HG03520 (cell line): ENCODE measurements at regions not wholly inside any gene's neighbourhood (a gene's known extent, or its start where the extent isn't known, plus 50 kb on each side); places are given as distances from the start of the nearest gene placed in this dataset.

Experiments used
- ATAC-seq: cut with Tn5 transposase; IDR thresholded peaks from one replicate; pipeline ENCODE4 v1.9.1; 2021; ENCODE audit warnings: mild to moderate bottlenecking, moderate library complexity; ENCODE audit not compliant: unreplicated experiment

DNA sequence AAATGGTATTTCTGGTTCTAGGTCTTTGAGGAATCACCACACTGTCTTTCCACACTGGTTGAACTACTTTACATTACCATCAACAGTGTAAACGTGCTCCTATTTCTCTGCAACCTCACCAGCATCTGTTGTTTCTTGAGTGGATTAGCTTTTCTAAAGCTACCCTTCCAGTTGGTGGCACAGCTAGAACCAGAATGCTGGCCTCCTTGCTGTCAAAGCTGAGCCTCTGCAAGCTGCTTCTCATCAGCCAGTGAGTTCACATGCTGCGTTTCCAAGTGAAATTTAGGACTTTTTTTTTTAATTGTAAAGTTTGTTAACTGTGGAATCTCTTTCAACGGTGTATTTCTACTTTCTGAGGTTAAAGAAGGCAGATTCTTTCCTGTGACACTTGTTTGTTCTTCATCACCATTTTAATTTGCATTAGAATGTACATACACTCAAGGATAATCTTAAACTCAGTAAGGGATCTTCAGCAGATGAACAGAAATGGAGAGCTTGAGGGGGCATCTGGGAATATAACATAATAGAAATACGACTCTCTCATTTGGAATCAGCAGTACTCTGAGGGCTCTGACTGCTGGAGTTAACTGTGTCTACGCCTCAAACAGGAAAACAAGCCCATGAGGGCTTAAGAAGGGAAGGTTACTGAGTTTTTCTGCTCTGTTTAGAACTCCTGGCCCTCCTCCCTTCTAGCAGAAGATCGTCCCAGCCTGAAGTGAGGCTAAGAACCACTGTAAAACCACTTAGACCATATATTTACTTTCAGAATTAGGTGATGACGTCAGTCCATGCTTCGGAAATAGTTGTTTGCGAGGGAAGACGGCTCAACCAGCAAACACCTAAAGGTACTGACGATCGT, 148.4 kb upstream of the FAM20A start:
- no peak for ATAC-seq

DNA sequence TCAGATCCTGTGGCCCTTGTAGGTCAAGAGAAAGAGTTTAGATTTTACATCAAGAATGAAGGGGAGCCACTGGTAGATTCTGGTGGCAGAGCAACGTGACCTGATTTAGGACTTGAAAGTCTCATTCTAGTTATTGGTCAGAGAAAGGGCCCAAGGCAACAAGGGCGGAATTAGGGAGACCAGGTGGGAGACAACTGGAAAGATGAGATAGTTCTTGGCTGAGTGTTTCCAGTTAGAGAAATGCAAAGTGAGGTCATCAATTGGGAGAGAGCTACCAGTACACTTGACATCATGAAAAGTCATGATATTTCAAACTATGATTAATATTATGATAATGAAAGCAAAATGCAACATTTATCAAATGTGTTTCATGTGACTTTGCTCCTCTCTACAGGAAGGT, 147.2 kb upstream of the FAM20A start:
- ATAC-seq: no peak

DNA sequence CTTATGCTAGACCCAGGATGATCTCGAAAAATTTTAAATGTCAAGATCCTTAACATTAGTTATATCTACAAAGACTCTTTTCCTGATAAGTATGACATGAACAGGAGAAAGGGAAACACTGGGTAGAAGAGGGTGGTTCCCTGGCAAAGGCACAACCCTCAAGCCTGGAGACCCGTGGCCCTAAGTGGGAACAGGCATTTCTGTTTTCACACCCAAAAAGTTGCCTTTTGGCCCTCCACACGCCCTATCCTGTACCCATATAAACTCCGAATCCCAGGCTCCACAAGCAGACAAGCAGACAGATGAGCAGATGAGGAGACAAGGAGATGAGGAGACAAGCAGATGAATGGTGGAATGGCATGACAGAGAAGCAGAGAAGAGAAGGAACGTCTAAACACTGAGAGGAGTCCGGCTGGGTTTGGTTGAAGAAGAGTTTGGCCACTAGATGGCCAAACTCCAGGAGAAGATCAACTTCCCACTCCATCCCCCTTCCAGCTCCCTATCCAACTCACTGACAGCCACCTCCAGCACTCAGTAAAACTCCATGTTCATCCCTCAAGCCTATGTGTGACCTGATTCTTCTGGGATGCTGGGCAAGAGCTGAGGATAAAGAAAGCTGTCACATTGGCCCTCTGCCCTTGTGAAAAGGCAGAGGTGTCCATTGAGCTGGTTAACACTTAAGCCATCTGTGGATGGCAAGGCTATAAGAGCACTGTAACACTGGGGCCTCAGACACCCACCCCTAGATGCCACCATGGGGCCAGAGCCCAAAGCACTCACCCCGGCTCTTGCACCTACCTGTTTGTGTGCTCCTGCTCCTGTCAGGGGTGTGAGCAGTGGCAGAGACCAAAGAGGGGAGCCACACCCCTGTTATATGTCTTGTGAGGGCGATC, 139.6 kb upstream of the FAM20A start:
- no peak for ATAC-seq

DNA sequence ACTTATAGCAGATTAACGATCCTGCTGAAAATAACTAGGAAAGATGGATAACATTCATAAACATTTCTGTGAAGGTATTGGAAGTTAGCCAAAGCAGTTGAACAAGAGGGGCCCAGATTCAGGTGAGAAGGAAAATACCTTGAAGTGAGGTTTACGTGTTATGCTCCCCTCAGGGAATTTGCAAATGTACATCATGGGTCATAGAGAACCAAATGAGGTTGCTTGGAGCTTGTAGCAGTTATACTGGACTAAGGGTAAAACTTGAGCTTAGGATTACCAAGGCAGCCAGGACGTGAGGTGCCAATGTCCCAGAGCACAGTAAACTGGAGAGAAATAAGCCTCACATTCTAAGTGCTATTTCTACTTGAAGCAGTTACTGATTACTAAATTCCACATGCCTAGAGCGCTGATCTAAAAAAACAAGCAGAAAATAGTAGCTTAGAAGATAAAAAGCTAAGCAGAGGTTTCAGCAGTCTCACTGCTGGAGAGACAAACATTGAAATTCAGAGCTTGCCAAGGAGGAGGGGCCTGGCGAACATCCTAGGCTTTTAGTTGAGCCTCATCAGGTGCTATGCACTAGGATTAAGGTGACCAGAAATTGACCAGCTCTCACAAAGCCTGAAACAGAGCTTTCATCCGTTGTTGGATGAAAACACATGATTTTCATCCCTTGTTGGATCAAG, 136.7 kb upstream of the FAM20A start:
- ATAC-seq: no peak

DNA sequence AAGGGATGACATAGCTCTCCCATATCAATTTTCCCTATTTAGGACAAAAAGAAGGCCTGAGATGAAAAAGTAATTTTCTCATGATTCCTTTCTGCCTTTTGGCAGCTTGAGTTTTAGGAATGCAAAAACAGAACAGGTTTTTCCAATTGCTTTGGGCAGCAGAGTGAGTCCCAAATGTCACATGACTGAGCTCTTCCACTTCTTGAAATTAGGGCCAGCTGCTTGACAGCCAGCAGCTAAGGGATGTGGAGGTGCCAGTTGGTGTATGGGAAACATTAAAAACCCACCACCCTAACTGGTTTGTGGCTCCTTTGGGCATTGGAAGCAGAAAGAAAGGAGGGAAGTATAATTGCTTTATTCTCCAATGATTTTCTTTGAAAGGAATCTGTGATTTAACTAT, 133.8 kb upstream of the FAM20A start:
- no peak for ATAC-seq

DNA sequence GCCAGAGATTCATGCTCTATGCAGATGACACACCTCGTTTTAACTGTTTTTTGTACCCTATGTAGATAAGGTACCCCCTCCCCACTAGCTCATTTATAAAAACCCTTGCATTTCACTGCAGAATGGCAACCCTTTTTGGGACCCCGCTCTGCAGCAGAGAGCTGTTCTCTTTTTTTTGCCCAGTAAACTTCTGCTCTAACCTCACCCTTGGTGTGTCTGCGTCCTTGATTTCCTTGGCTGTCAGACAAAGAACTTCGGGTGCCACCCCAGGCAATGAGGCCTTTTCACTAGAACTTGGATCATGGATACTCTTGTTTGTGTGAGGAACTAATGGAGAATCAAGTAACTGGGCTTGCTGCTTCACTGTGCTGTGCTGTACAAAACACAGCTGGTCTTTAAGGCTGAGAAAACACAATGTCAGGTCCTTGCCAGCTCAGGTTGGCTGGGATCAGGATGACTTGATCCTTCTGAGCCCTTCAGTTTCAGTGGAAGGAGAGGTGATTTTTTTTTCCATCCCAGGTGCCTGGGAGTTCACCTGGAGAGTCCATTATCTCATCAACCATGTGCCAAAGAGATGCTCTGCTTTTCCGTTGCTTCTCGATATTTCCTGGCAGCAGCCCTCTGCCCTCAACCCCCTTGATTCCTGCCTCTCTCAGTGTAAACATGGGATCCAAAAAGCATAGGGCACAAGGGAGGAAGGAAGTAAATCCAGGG, 133.2 kb upstream of the FAM20A start:
- ATAC-seq: no peak

DNA sequence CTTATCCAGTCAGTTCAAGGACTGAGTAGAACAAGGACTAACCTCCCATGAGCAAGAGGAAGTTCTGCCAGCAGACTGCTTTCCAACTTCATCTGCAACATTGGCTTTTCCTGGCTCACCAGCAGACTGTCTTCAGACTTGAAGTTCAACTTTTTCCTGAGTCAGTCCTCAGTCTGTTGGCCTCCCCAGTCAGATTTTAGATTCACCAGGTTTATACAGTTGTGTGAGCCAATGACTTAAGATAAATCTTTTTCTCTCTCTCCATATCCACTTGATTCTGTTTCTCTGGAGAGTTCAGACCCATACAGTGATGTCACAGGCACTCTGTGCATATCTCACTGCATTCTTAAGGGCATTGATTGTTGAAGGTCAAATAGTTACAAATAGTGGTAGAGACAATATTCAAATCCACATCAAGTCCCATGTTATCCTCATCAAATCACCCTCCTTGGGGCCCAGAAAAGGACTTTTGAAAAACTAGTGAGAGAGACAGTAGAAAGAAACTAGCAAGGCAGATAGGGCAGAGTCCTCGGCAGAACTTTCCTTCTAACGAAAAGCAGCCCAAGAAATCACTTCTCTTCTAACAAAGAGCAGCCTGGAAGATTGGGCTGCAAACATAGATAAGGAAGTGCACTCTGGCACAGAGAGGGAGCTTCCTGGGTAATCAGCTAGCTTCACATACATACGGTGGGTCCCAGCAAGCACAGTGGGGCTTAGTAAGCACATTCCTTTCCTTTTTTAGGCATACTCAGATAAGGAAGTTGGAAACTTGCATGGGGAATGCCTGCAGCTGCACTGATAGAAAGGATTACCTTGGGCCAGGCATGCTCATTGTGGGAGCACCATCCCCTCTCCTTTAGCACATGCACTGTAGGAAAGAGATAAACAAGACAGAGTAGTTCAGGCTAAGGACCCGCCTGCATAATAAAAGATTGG, 132.3 kb upstream of the FAM20A start:
- ATAC-seq: no peak

DNA sequence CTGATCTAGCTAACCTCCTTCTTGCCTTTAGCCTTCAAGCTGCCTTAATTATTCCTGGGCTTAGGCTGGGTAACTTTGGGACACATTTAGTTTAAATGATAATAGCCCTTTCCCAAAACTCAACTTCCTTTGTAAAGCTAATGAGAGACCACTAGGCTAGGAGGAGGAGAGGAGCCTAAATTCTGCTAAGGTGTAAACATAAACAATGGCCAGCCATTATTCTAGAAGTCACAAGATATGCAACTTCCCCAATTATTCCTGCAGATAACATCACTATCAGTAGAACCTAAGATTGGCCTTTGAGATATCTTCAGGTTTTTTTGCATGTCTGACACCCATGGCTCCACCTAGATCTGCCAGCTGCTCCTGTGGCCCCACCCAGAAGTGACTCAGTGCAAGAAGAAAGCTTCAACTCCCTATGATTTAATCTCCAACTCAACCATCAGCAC, 131.2 kb upstream of the FAM20A start:
- no peak for ATAC-seq

DNA sequence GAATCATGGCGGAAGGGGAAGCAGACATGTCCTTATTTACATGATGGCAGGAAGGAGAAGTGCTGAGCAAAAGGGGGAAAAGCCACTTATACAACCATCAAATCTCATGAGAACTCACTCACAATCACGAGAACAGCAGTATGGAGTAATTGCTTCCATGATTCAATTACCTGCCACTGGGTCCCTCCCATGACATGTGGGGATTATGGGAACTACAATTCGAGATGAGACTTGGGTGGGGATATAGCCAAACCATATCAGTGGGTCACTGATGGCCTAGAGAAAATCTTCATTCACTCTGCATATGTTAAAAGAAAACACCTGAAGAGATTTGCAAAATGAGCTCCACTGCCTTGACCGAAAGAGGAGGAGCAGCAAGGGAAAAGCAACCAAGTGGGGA, 130.3 kb upstream of the FAM20A start:
- ATAC-seq: no peak

DNA sequence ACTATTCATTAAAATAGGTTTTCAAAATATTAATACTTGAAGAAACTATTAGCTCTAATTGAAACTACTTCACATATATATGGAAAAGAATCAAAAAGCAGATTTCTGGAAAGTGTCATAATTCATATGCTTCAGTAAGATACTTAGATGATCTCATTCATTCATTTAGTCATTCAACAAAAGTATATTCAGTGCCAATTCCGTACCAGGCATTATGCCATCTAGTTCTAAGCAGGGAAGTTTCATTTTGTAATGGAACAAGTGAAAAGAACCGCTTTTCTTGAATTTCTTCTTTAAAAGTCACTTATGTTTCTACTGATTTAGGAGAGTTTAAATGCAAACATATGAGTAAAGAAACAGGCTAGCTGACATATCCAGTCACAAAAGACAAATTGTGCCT, 118.3 kb upstream of the FAM20A start:
- ATAC-seq: no peak

DNA sequence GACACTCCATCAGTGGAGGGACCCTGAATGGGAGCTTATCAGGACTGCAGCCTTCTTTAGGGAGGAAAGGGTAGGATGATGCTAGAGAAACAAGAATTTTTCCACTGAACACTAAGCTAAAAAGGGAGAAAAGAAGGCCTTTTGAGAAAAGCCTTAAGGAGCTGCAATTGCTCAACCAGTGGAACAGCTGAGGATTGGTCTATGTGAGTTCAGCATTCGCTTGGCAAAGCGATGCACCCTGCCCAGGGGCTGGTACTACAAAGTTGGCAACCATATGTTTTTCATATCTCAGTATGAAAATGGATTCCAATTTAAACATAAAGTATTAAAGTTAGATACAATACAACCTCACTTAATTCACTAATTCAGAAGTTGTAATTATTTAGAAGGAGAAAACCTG, 117.8 kb upstream of the FAM20A start:
- ATAC-seq: no peak

DNA sequence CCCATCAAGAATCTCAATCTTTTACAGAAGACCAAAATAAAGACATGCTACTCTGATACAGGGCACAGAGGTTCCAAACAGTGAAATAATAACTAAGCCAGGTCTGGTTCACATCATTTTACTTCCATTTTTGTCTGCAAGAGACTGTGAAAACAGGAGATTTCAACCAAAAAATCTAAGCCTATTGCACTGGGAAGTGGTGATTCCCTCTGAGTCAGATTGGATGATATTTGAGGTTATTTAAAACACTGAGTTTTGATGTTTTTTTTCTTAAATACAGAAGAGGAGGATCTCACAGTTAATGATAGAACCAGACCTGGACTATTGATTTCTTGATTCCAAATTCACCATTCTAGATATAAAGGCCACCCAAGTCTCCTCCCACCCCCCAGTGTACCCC, 117.3 kb upstream of the FAM20A start:
- ATAC-seq: no peak

DNA sequence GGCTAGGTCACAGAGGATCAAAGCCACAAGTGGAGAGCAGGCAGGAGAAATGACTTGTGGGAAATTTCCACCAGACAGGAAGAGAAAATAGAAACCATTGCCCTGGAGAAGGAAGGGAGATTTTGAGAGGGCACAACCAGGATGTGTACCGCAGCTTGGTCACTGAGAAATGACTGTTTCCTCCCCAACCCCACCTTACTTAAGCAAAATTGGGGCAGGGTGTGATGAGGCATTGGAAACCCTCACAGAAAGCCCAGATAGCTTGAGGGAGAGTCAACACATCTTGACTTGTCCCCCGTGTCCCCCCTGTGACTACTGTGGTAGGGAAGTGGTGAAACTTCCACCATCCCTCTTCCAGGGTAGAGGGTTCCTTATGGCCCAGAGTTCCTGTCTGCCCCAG, 113.5 kb upstream of the FAM20A start:
- ATAC-seq: no peak

DNA sequence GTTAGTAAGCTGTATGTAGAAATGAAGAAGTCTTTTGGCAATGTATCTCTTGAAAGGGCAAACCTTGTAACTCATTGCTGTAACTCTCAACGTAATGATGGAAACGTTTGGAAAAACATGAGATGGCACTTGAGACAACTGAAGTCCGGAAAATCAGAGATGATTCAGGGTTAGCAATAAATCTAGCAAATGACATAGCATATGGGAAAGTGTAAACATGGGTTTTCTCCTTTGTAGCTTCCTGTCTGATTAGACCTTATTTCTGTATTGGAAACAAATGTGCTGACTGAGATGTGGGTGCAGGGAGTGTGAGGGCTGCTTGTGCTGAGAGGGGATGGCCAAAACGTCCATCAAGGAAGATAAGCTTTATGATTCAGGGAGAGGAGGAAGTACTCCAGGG, 110.7 kb upstream of the FAM20A start:
- no peak for ATAC-seq

DNA sequence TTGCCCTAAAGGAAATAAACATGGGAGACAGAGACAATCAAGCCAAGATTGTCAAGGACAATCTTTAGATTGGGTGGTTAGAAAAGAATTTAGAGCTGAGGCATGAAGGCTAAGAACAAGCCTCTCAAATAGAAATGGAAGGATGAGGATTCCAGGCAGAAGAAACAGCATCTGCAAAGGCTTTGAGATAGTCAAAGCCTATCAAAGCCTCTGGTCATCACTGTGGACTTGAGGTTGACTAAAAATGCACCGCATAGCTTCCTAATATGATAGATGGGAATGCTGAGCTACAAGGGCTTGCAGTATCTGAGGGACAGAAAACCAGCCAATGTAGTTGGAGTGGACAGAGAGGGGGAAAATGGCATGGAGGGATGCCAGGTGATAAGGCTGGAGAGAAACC, 109.8 kb upstream of the FAM20A start:
- ATAC-seq: no peak

DNA sequence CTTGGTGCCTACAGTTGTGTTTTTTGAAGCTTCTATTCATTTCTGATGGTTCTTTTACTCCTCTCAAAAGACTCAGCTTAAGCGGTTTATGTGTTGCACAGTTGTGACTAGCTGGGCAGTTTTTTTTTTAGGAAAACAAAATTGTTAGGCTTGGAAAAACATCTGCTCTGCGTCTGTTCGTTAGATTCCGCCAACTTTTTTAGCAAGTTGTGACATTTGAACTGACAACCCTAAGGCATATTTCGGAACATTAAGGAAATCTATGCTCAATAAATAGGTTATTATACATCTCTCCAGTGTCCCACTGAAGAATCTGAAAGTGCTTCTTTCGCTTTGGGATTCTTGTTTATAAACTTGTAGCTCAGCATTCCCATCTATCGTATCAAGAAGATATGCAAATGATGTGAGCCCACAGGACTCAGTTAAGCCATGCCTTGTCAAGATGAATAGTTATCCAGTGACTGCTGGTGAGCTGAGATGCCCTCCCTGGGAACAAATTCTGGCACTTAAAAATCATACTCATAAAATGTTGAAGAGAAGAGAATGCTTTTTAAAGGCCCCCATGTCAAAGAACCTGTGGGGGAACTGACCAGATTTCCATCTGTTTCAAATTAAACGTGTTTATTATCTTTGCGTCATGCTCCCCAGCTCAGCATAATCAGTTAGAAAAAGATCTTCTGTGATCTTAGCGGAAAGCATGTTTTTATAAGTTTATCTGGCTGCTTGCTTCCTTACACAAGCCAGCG, 109.0 kb upstream of the FAM20A start:
- ATAC-seq: no peak

DNA sequence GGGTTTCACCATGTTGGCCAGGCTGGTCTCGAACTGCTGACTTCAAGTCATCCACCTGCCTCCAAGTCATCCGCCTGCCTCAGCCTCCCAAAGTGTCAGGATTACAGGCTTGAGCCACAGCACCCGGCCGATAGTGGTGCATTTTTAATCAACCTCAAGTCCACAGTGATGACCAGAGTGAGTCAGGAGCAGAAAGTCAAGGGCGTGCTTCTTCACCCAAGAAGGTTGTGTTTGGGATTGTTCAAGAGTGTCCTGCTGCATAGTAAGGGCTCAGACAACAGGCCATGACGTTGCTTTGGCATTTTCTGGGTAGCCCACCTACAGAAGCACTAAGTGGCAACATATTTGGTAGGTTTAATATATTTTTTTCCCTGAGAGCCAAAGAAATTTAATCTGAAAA, 108.3 kb upstream of the FAM20A start:
- ATAC-seq: no peak

DNA sequence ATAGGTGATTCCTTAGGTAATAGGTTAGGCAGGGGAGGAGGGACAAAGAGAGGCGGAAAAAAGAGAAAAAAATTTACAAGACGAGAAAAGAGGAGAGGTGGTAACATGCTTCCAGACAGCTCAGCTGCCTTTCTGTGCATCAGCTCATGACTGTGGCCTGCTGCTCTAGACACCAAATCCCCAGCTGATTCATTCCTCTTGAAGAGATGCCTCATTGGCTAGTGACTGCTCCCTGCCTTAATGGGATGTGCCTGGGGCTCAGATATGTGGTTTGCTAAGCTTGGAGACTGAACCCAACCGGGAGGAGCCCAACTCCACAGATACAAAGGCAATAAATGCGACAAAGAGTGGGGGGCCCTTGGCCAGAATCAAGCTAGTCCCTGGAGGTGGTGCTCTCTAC, 105.9 kb upstream of the FAM20A start:
- ATAC-seq: no peak

DNA sequence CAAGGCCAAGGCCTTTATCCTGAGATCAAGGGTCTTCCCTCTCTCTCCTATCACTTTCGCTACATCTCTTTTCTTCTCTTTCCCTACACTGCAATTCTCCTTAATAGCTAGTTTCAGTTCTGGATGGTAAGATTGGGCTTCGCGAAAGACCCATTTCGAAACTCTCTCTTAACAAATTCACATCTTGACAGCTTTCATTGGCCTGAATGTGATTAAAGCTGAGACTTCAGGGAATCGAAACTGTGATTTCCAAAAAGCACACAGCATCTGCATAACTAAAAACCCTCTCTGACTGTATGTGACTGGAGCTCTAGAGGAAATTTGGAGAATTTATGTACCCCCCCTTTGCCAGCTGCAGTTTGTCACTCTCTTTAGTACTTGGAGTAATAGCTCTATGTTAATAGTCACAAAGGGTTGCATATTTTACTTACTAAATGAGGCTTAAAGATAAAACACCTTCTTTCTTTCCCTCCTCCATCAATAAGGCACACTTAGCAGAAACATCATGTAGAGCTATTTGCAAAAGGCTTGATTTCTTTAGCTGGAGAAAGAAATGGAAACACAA, 105.3 kb upstream of the FAM20A start:
- no peak for ATAC-seq
